IPS-NIHi11 (cell line): ENCODE measurements at regions not wholly inside any gene's neighbourhood (a gene's known extent, or its start where the extent isn't known, plus 50 kb on each side); places are given as distances from the start of the nearest gene placed in this dataset.

ENCODE experiments used
- DNase-seq: peaks from one replicate; pipeline ENCODE4 v3.0.0; 2012; ENCODE audit warnings: mixed read lengths, low spot score

- DNase-seq: no peak
Observed at GRCh38 chr10:128898916-128899195, 568.2 kb upstream of the MGMT start.

- DNase-seq: no peak
Observed at GRCh38 chr10:128900456-128900855, 566.6 kb upstream of the MGMT start.

- no peak for DNase-seq
Observed at GRCh38 chr10:128901236-128901635, 565.8 kb upstream of the MGMT start.

- no peak for DNase-seq
Observed at GRCh38 chr10:128902031-128902710, 564.9 kb upstream of the MGMT start.

- DNase-seq: no peak
Observed at GRCh38 chr10:128907155-128907941, 559.7 kb upstream of the MGMT start.

GRCh38 chr10:128908099-128908498 lies 558.9 kb upstream of the MGMT start:
- DNase-seq: no peak

- peak; percentile 36 for DNase-seq
Observed at GRCh38 chr10:128908499-128908898, 558.5 kb upstream of the MGMT start.

GRCh38 chr10:128912568-128913311 lies 554.3 kb upstream of the MGMT start:
- DNase-seq: no peak

- no peak for DNase-seq
Observed at GRCh38 chr10:128914681-128915080, 552.4 kb upstream of the MGMT start.

- no peak for DNase-seq
Observed at GRCh38 chr10:128915630-128916029, 551.4 kb upstream of the MGMT start.

- DNase-seq: no peak
Observed at GRCh38 chr10:128916383-128916782, 550.7 kb upstream of the MGMT start.

GRCh38 chr10:128921389-128922022 lies 545.5 kb upstream of the MGMT start:
- no peak for DNase-seq

- no peak for DNase-seq
Observed at GRCh38 chr10:128922172-128922571, 544.9 kb upstream of the MGMT start.

GRCh38 chr10:128922619-128923196 lies 544.3 kb upstream of the MGMT start:
- DNase-seq: peak; percentile 26

GRCh38 chr10:128924918-128925317 lies 542.1 kb upstream of the MGMT start:
- no peak for DNase-seq

GRCh38 chr10:128926711-128927110 lies 540.3 kb upstream of the MGMT start:
- DNase-seq: no peak

- peak; percentile 29 for DNase-seq
Observed at GRCh38 chr10:128927497-128928161, 539.4 kb upstream of the MGMT start.

GRCh38 chr10:128928231-128928836 lies 538.7 kb upstream of the MGMT start:
- no peak for DNase-seq

- no peak for DNase-seq
Observed at GRCh38 chr10:128929131-128929530, 537.9 kb upstream of the MGMT start.

- no peak for DNase-seq
Observed at GRCh38 chr10:128929767-128930166, 537.3 kb upstream of the MGMT start.

GRCh38 chr10:128930515-128930914 lies 536.5 kb upstream of the MGMT start:
- no peak for DNase-seq
